SIG-M5 treated with dmso at 0.1 percent for 504 hours (cell line): ENCODE measurements at regions not wholly inside any gene's neighbourhood (a gene's known extent, or its start where the extent isn't known, plus 50 kb on each side); places are given as distances from the start of the nearest gene placed in this dataset.

Experiments
- DNase-seq: peaks from one replicate; lab custom pipeline; 2025; ENCODE audit not compliant: unreplicated experiment; lab: John Stamatoyannopoulos, UW

DNA sequence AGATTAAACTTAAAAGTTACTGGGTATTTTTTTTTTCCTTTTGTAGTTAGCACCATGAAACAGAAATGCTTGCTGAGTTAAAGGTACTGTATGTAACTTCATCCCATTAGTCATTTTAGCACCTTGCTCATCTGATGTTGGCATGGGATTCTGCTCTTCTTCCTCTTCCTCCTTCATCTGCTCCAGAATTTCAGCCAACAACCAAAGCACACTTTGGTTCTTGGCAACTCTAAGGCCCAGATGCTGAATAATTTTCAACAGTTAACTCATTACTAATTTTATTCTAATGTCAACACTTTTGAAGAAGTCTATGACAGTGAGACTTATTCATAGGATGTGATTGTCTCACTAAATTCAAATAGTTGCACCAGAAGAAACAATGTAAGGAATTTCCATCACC is 359.2 kb downstream of the KCTD12 start:
- no peak for DNase-seq

DNA sequence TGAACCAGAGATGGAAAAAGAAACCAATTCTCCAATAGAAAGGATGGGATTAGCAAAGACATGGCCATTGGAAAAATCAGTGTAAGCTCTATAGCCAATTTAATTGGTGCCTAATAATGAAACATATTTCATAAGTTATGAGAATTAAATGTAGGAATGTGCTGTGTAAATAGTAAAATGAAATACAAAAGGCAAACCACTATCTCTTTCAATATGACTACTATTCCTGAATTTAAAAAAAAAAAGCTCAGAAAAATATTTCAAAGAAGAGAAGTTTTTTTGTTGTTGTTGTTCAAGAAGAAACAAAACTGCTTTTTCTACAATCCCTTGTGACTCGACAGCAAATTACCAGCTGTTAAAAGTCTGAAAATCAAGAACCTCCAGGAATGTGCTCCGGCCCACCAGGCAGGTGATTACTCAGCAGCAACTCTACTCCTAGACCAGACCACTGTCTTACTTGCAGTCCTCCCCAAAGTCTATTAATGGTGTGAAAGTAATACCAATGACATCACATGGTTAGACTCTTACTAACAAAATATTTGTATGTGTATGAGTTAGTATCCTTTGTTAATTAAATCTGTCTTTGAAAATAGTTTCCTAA is 362.4 kb downstream of the KCTD12 start:
- DNase-seq = no peak

GRCh38 chr13:76522083-76522755 is 364.0 kb downstream of the KCTD12 start:
- no peak for DNase-seq

DNA sequence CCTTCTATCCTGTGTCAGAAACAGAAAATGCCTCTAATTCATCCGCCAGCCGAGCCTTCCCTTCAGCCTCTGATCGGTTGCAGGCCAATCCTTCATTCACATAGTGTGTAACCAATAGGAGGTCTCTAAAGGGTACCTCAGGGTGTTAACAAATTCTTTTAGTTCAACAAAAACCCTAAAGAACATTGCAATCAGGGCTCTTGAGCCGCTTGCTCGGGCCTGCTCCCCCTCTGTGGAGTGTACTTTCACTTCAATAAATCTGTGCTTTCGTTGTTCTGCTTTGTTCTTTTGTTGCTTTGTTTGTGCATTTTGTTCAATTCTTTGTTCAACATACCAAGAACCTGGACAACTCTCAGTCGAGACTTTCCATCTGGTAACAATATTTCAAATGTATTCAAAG is 366.5 kb downstream of the KCTD12 start:
- no peak for DNase-seq

- DNase-seq = no peak
Observed at GRCh38 chr13:76516586-76516985, 369.6 kb downstream of the KCTD12 start.

DNA sequence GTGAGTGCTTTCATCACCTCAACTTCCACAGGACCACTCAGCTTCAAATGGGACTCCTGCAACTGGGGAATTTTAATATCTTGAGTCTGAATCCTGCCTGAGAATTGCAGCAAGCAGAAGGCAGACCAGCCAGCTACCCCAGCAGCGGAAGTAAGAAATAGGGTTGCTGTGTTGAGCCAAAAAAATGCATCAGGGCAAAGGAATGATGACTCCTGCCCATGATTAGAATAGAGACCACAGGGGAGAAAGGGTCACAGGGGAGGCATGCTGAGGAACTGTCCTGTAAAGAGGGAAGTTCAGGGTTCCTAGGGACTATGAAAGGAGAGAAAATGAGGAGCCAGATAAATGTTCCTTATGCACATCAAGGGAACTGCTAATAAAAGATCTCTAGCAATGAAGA is 370.2 kb downstream of the KCTD12 start:
- no peak for DNase-seq

DNA sequence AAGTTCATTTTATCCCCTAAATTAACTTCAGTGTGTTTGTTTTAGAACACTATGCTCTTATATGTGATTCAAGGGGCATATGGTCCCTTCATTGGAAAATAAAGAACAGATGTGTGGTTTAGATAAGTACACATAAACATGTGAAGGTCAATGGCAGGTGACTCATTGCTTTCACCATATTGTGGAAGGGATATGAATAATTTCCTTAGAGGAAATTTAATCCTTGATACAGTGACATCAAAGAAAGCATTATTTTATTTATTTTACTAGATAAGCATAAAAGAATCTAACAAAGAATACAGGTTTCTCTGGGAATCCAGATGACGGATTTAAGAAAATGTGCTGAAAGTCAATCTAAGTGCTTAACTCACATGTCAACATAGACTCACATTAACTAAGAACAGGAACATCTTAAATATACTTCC is 373.5 kb downstream of the KCTD12 start:
- DNase-seq = no peak

GRCh38 chr13:76505437-76505836 is 380.8 kb downstream of the KCTD12 start:
- no peak for DNase-seq

GRCh38 chr13:76503766-76504165 is 382.4 kb downstream of the KCTD12 start:
- DNase-seq = no peak

- DNase-seq = no peak
Observed at GRCh38 chr13:76503291-76503690, 382.9 kb downstream of the KCTD12 start.

- DNase-seq = no peak
Observed at GRCh38 chr13:76500894-76501293, 385.3 kb downstream of the KCTD12 start.

DNA sequence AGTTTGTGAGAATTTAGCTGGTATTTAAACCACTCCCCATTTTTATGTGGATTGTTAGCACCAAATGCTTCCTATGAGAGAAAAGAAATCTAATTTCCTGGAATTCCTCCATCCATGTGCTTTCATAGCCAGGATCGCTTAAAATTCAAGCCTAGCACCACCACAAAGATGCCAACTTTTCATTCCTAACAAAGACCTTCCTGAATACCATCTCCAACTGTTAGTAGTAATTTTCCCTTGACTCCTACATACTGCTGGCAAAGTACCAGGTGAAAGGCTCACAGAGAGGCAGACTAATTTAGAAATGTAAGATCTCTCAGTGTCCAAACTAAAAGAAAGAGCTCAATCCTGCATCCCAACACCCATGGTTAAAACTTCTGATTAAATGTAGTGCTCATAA is 386.3 kb downstream of the KCTD12 start:
- DNase-seq = no peak

GRCh38 chr13:76489274-76489673 is 396.9 kb downstream of the KCTD12 start:
- no peak for DNase-seq

DNA sequence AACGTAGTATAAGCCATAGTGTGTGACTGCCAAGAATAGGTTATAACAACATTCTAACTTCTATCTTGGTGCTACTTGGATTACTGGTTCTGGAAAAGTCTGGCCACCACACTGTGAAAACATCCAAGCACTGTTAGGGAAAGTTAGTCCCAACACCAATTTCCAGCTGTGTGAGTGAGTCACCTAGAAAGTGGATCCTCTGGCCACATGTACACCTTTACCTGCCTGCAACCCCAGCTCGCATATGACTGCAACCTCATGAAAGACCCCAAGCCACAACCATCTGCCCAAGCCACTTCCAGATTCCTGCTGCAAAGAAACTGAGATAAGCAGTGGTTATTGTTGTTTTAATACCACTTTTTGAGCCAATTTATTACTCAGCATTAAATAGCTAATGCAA is 404.5 kb downstream of the KCTD12 start:
- no peak for DNase-seq

DNA sequence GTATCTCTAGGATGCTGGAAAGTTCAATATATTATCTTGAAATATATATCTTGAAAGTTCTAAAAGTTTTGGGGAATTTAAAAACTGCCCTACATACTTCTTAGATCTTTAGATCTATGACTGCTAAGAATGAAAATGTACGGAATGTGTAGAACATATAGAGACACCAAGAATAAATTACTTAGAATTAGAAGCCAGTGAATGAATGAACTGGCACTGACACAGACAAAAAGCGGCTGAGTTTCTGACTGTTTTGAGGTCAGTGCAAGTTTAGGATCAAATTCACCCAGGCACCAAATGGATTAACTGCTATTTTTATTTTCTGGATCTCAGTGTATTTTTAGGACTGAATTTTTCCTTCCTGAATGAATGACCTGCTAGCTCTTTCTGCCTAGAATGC is 411.2 kb downstream of the KCTD12 start:
- no peak for DNase-seq

DNA sequence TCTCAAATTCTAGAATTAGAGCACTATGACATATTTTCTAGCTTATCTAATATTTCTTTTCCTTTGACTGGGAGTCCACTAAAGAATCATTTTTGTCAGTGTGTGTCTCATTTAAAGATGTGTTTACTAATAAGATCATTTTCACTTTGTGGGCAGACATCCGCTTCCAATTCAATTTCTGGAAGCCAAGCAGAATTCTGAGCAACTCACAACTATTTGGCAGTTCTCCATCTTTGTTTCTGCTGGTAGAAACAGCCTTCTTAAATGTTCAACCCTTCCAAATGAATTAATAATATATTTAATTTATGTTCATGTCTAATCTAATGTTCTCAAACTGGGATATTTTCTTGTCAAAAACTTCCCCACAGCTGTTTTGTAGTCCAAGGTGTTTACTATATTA is 411.8 kb downstream of the KCTD12 start:
- DNase-seq = no peak

- DNase-seq = peak; percentile 81
Observed at GRCh38 chr13:76473552-76474134, 412.6 kb downstream of the KCTD12 start.

DNA sequence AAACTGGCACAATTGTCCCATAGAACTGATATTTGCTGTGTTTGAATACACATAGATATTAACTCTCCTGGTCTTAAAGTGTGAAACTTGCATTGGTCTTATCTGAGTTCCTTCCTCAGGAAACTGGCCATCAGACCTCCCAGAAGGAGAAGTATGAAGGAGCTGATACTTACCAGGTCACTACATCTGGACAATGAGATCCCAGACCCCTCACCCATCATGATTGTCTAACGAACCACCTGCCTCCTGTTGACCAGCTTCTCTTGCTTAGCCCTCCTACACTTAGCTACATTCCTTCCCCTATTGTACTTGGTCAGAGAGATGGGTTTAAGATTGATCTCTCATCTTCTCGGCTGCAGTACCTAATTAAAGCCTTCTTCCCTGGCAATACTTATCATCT is 413.3 kb downstream of the KCTD12 start:
- DNase-seq = no peak

- no peak for DNase-seq
Observed at GRCh38 chr13:76471486-76471885, 414.7 kb downstream of the KCTD12 start.

- DNase-seq = no peak
Observed at GRCh38 chr13:76470991-76471390, 415.2 kb downstream of the KCTD12 start.

GRCh38 chr13:76466043-76466442 is 420.2 kb downstream of the KCTD12 start:
- no peak for DNase-seq

DNA sequence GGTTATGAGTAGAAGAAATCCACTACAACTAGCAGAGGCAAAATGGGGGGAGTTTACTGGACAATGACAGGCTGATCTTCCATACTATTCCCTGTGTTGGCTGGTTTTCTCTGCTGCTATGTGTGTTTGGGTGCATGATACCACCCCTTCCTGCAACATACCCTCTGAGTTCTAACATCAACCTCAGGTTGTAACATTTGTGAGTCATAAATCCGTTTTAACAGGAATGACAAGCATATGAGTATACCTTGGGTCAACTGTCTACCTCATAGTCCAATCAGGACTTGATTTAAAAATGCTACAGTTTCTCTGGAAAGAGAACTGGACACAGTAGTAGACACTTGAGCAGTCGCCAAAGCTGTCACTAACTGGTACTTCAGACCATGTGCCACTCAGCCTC is 422.9 kb downstream of the KCTD12 start:
- DNase-seq = no peak

- DNase-seq = no peak
Observed at GRCh38 chr13:76461999-76462398, 424.2 kb downstream of the KCTD12 start.
